ENCODE measurements at regions not wholly inside any gene's neighbourhood (a gene's known extent, or its start where the extent isn't known, plus 50 kb on each side); places are given as distances from the start of the nearest gene placed in this dataset.

DNA sequence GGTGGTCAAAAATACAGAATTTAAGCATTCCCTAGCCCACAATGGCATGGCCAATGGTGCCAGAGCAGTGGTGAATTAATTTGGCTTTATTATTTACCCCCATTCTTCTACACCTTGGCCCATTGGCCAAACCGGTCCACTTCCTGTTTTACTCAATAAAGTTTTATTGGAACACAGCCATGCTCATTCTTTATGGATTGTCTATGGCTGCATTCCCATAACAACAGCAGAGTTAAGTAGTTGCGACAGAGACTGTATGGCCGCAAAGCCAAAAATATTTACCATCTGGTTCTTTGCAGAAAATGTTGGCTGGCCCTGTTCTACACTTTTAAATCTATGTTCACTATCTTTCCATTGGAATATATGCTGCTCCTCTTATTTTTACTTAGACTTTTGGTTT lies 130.3 kb upstream of the CCDC68 start:
- DNase-seq, result no peak

DNA sequence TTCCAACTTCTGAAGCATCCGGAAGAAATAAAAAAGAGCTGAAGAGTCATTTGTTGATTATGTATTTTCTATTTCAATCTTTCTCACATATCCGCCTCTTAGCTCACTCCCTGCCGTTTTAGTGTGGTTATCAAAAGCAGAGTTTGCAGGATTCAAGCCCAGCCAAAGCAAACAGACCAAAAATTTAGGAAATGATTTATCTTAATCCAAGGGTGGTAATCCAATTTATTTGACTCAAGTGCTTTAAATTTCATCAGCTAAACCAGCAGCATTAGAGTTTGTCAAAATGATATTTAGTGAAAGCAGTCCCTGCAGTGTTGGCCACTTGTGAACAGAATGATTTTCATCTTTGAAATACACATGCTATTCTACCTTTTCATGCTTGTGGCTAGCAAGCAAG lies 129.3 kb upstream of the CCDC68 start:
- no peak for DNase-seq

- no peak for DNase-seq
Measured at GRCh38 chr18:55088000-55088401, 128.7 kb upstream of the CCDC68 start.

GRCh38 chr18:55086906-55087305 lies 127.6 kb upstream of the CCDC68 start:
- DNase-seq, result no peak

GRCh38 chr18:55085557-55086285 lies 126.5 kb upstream of the CCDC68 start:
- no peak for DNase-seq

DNA sequence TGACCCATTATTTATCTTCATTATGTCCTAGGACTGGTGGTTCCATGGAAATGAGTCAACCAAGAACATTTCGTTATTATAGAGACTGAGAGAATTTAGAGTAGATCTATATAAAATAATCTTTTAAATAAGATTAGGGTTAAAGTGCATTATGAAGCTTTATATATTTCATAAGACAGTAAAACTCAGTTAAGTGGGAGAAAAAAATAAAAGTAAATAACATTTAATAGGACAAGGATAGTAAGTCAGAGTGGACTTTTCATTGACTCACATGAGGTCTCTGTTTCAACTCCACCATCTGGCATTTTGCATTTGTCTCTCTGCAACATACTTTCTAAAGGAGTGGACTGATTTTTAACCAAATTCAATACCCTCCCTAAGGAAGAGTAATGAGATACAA lies 125.3 kb upstream of the CCDC68 start:
- no peak for DNase-seq

DNA sequence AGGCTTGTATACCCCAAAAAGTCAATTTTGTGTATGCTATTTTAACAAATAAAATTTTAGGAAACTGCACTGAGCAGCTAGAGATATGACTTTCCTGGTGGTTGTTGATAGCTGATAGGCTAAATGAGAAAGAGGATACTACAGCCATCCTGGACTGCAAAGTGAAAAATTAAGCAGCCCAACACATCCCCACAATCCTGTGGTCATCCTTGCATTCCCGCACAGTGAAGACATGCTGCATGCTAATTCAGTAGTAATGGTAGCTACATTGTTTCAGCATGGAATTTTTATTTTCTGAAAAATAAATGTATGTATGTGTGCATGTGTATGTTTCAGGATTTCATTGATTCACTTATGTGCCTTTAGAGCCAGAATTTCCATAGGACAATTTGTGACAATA lies 124.2 kb upstream of the CCDC68 start:
- no peak for DNase-seq

DNA sequence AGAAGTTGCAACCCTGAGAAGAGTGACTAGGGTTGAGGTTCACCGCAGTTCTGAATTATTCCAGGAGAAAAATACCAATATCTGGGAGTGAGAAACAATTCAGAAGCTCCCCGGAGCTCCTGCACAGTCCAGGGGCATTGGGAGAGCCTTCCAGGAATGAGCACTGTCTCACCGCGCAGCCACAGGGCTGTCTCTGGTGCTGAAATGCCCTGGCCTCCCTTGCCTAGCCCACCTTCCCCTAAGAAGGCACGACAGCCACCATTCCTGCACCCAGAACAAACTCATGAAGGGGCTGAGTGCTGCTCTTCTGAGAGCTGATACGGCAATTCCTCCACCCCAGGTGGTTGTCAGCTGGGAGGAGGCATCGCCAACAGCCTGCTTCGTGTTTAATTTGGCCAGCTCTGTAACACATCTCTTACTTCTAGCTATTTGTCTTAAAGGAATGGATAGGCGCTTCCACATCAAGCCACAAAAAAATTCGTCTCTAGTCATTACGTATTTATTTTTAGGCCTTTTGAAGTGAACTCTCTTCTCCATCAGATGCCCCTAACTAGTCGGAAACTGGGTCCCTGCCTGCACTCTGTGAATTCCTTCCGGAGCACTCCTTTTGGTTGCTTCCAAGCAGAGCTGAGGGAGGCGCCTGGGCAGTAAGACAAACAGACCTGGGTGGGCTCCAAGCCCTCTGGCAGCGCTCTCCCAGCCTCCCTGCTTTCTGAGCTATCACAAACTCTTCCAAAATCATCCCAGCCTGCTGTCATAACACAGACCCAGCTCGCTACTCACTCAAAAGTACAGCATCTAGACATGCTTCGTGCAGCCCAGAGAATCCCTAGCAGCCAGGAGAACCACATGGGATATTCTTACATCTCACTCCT lies 120.5 kb upstream of the CCDC68 start:
- no peak for DNase-seq

DNA sequence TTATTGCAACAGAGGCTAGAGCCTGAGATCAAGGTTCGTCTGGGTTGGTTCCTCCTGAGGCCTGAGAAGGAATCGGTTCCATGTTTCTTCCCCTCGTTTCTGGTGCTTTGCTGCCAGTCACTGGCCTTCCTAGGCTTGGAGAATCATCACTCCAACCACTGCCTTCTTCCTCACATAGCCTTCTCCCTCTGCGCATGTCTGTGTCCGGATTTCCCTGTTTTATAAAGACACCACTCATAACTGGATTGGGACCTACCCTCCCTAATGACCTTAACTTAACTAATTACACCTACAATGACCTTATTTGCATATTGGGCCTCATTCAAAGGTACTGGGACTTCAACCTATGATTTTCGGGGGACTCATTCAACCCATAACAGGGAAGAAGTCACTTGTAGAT lies 119.8 kb upstream of the CCDC68 start:
- DNase-seq, result no peak

DNA sequence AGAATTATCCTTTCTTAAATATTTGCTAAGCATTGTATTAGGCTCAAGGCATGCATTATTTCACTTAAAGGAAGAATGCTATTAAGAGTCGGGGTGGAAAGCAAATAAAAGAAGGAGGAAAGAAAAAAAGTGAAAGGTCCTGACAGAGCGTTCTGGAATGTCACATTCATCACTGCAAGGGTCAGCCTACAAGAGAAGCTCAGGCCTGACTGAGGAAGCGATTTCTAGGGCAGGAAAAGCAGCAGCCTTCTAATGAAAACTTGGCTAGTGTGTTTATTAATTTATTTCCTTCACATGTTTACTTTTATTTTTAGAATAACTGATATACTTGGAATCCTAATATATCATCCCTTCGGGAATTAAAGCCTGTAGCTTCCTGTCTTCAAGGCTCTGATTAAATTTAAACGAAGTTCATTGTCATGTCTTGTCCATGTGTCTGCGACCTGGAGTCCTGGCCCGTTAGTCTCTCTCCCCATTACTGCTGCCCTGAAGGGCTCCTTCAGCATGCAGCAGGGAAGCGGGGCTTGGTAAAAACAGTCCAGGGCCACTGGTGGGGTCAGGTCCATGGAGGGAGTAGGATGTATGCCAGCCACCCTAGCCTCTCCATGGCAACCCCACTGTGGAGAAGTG lies 119.2 kb upstream of the CCDC68 start:
- no peak for DNase-seq

DNA sequence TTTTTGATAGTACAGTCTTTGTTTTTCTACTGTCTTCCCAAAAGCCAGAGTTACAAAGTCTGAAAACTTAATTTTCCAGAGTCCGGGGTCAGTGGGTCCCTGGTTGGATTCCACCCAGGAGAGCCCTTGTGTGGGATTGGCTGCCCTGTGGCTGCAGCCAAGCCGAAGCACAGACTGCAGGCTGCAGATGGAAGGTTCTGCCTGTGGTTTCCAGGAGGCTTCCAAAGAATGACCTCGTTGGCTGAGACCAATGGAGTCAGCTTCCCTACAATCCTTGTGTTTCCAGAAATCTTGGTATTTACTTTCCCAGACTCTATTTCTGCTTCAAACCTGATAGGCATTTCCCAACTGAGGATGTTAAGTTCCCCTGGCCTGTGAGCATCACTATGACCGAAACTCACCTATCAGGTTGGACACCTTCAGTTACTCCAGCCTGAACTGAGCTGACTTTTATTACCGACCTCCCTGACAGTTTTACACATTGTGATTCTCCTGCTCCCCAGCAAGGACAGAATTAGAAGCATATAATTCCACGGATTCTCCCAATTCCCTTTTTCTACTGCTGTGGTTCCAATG lies 117.5 kb upstream of the CCDC68 start:
- no peak for DNase-seq

DNA sequence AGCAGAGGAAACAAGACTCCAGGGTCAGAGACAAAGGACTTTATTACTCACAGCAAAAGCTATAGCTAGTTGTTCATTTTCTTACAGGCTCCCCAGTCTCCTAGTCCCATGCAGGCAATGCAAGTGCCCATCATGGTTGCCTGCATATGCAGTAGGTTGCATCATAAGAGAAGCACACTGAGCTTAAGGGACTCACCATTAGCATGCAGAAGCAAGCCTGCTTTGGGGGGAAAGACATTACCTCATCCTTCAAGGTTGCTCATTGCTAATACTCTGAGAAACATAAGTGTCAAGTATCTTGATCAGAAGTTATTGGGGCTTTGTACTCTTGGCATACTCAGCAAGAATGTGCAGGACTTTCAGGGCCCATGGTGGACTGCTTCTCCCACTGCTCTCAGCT lies 114.6 kb upstream of the CCDC68 start:
- no peak for DNase-seq

- DNase-seq, result no peak
Measured at GRCh38 chr18:55073116-55073515, 113.9 kb upstream of the CCDC68 start.

DNA sequence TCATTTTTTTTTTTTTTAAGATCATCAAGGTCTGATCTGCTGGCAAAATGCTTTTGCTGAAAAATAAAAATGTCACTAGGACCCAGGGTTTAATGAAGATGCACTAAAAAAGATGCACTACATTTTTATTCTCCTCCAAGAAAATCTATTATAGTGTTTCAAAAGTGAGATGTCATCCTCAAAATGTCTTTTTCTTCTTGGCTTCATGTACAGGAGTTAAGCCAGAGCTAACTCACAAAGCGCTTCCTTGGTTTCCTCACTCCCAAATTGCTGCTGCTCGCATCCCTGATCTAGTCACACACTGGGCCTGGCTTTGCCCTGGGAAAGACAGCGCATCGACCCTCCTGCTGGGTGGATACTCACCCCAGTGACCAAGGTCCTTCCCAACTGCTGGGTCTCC lies 113.4 kb upstream of the CCDC68 start:
- no peak for DNase-seq

DNA sequence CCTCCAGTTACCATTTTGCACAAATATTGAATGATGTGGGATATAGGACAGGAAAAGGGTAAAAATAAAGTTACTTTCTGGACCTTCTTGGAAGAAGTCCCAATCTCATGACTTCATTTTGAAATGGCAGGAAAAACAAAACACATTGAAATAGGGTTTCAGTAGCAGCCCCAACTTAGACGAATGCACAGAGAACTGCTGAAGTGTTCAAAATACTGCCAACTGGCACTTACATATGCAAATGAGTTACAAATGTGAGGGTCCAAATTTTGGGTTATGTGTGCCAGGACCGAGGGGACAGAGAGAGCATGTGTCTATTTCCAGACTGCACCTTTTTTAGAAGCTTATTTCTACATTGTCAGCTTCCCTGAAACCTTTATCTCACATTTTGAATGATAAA lies 112.9 kb upstream of the CCDC68 start:
- DNase-seq, result no peak

GRCh38 chr18:55069497-55069896 lies 110.2 kb upstream of the CCDC68 start:
- DNase-seq, result no peak

GRCh38 chr18:55064760-55065159 lies 105.5 kb upstream of the CCDC68 start:
- DNase-seq, result no peak

GRCh38 chr18:55064073-55064472 lies 104.8 kb upstream of the CCDC68 start:
- no peak for DNase-seq

DNA sequence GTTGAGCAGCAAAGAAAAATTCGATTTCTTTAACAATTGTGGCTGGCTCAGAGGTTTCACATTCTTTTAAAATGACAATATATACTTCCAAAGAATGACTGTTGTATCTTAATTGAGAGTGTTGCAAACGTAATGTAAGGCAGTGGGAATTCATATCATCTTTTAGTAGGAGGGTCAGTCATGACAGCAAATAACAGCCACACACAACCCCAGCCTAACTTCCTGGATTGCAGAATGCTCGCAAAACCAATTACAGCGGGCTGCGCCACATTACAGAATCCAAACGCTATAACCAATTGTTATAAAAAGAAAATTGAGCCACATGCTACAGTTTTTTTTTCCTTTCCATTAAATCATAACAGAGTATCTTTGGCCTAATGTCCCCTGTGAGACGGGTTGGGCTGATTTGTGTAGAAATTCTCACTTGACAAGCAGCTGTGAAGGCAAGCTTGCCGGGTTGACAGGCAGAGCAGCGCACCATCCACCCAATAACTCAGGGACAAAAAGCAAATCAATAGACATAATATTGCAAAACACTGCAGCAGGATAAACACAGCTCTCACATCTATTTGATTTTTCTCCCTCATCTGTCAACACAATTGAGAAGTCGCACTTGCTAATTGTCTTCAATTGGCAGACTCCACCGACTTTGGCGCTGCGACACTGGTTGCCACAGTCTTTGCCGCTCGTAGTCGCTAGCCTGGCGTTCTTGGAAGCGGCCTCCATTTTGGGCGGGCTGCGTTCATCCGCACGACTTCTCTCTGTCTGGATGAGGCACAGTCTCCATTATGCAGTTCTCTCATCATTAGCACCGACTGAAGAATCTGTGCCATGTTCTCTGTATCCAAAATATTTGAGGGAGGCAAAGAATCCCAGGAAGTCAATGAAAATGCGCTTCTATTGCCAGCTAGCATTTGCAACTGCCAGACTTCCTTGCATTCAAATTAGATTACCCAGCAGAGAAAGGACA lies 95.0 kb upstream of the CCDC68 start:
- DNase-seq, result no peak

DNA sequence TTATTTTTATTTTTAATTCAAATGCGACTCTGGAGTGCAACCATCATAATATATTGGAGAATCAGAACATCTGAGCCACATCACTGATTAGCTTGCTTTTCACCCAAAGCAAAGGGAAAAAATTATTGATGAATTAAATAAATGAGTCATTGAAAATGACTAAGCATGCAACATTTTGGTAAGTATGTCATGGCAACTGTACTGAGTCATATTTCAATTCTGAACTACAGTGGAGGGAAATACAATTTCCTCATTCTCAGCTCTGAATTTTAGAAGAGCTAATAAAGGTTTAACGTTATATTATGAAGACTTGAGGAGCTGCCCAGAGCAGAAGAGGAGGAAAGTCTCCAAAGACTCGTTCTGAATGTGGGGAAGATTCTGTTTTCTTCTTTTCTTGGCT lies 89.6 kb upstream of the CCDC68 start:
- DNase-seq, result no peak

DNA sequence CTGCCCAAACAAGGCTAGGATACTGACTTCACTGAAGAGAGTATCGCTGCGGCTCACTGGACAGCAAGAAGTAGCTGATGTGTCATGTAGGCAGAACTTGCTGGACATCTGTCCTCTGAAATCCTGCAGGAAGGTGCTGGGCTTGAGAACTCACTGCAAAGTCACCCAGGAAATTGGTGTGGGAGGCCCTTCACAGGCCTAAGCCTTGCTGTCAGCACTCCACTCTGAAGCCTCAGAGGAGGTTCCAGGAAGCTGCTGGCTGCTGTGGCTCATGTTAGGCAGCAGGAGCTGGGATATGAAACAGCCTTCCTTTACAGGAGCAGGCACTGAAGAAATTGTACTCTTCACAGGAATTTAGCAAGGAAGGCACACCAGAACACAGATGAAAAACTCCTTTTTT lies 88.3 kb upstream of the CCDC68 start:
- no peak for DNase-seq

- no peak for DNase-seq
Measured at GRCh38 chr18:55041366-55041765, 82.1 kb upstream of the CCDC68 start.

Data from NCI-H1694 (cell line).